Breast epithelium (tissue), 3 donors: ENCODE measurements at regions not wholly inside any gene's neighbourhood (a gene's known extent, or its start where the extent isn't known, plus 50 kb on each side); places are given as distances from the start of the nearest gene placed in this dataset.

Source experiments
- POLR2A ChIP-seq: fragments of 450-650 bp; IDR thresholded peaks from one replicate; pipeline ENCODE4 v1.6.1; 2016; ENCODE audit warnings: antibody characterized with exemption, mild to moderate bottlenecking, moderate library complexity
- POLR2AphosphoS5 ChIP-seq, 3 donors: sonication (generic); formaldehyde crosslinking; IDR thresholded peaks; one replicate each; pipeline ENCODE4 v1.6.1; 2017; ENCODE audit warnings: antibody characterized with exemption in 3 of 3
- TF ChIP-seq, protein P1 (sequence below), 3 donors: fragments of 450-650 bp; IDR thresholded peaks; one replicate each; pipeline ENCODE4 v1.5.1; 2016 to 2017; ENCODE audit warnings: antibody characterized with exemption in 3 of 3, mild to moderate bottlenecking in 3 of 3, moderate library complexity in 3 of 3

DNA sequence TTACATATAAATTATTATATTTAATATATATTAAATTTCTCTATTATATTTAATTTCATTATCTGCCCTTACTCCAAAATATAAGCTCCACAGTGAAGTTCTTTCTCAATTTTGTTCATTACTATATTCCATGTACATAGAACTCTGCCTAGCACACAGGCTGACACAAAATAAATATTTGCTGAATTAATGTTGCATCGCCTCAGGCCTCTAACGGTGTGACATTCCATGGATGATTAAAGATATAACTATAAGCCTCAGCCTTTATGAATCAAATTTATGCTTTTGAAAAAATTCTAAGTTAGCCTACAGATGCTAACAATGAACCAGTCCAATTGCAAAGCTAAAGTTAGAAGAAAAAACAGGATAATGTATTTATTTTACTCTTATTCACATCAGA, 1337.2 kb upstream of the NRXN1 start:
- TF ChIP-seq, protein P1, sequence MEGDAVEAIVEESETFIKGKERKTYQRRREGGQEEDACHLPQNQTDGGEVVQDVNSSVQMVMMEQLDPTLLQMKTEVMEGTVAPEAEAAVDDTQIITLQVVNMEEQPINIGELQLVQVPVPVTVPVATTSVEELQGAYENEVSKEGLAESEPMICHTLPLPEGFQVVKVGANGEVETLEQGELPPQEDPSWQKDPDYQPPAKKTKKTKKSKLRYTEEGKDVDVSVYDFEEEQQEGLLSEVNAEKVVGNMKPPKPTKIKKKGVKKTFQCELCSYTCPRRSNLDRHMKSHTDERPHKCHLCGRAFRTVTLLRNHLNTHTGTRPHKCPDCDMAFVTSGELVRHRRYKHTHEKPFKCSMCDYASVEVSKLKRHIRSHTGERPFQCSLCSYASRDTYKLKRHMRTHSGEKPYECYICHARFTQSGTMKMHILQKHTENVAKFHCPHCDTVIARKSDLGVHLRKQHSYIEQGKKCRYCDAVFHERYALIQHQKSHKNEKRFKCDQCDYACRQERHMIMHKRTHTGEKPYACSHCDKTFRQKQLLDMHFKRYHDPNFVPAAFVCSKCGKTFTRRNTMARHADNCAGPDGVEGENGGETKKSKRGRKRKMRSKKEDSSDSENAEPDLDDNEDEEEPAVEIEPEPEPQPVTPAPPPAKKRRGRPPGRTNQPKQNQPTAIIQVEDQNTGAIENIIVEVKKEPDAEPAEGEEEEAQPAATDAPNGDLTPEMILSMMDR (IDR thresholded peaks at IDR 0.05): no peak
- TF ChIP-seq POLR2AphosphoS5 (IDR thresholded peaks at IDR 0.05) (no peak), POLR2A (no peak)
